GM12878 (cell line): ENCODE measurements at regions not wholly inside any gene's neighbourhood (a gene's known extent, or its start where the extent isn't known, plus 50 kb on each side); places are given as distances from the start of the nearest gene placed in this dataset.
"Not testable (repeated sequence)": the region's sequence is repeated elsewhere in the genome, so short reads cannot be mapped to it uniquely, and the experiment has no call there.

Source experiments
- ATAC-seq: fragments of 200-7000 bp; cut with Tn5 transposase; 3 replicates; pipeline ENCODE4 v1.9.1; 2020; ENCODE audit warnings: mild to moderate bottlenecking, moderate library complexity
- BruUV-seq: library from RNA; stranded (reverse); fragments of 400-500 nt; replicated peaks from 2 replicates; lab custom pipeline; 2021; lab: Mats Ljungman, UMichigan
- CTCF ChIA-PET: fragments of 300-600 bp; sonication (Branson Sonifier 250); formaldehyde crosslinking; extraction: SDS; loops from one replicate; lab custom pipeline; 2021; ENCODE audit warnings: inconsistent platforms; lab: Yijun Ruan, JAX
- POLR2A ChIA-PET: fragments of 350-600 bp; formaldehyde crosslinking; extraction: SDS; loops from one replicate; lab custom pipeline; 2021; ENCODE audit warnings: inconsistent platforms; lab: Charles Lee
- RAD21 ChIA-PET: fragments of 300-600 bp; sonication (Branson Sonifier 250); formaldehyde crosslinking; loops from one replicate; lab custom pipeline; 2023; ENCODE audit warnings: antibody characterized with exemption; ENCODE audit not compliant: unreplicated experiment; lab: Charles Lee
- SMC1A ChIA-PET: fragments of 300-600 bp; sonication (Branson Sonifier 250); formaldehyde crosslinking; loops from one replicate; lab custom pipeline; 2023; ENCODE audit not compliant: unreplicated experiment, uncharacterized antibody; lab: Charles Lee
- DNase-seq: peaks from one replicate; pipeline ENCODE4 v3.0.0-alpha.2; 2011; ENCODE audit warnings: low read depth, low spot score
- FAIRE-seq: peaks from 3 replicates; lab custom pipeline; 2011; peaks lifted over from hg19 to GRCh38; lab: Jason Lieb, UNC
- H2AFZ ChIP-seq: 2 replicates; pipeline ENCODE4 v1.6.0; 2011; ENCODE audit warnings: low read depth, low read length, control low read depth; ENCODE audit not compliant: control insufficient read depth
- H3K27ac ChIP-seq: 2 replicates; pipeline ENCODE4 v1.5.1; 2011; ENCODE audit warnings: control low read depth; ENCODE audit not compliant: control insufficient read depth, insufficient read depth
- H3K27me3 ChIP-seq, 2 experiments: replicated peaks in 1 of 2; 2 replicates each; pipeline versions ENCODE4 v1.6.0 to v1.6.1; 2011; ENCODE audit warnings: low read length in 1 of 2; ENCODE audit not compliant: control insufficient read depth in 2 of 2, insufficient read depth in 2 of 2
- H3K36me3 ChIP-seq, 2 experiments: 2 replicates each; pipeline ENCODE4 v1.5.1; 2011; ENCODE audit warnings: low read length in 1 of 2; ENCODE audit not compliant: control insufficient read depth in 2 of 2, insufficient read depth in 2 of 2
- H3K4me1 ChIP-seq: 2 replicates; pipeline ENCODE4 v1.6.1; 2011; ENCODE audit warnings: mild to moderate bottlenecking, low read length, moderate library complexity, mixed read lengths; ENCODE audit not compliant: control insufficient read depth, insufficient read depth
- H3K4me2 ChIP-seq: 2 replicates; pipeline ENCODE4 v1.6.0; 2011; ENCODE audit warnings: control low read depth; ENCODE audit not compliant: control insufficient read depth, insufficient read depth
- H3K4me3 ChIP-seq: fragments of 200-600 bp; sonication (generic); 2 replicates; pipeline ENCODE4 v1.5.1; 2016
- H3K79me2 ChIP-seq: 2 replicates; pipeline ENCODE4 v1.6.0; 2011; ENCODE audit warnings: low read length; ENCODE audit not compliant: control insufficient read depth, insufficient read depth
- H3K9ac ChIP-seq: 2 replicates; pipeline ENCODE4 v1.8.0; 2011; ENCODE audit warnings: low read length, control low read depth, mixed read lengths; ENCODE audit not compliant: control insufficient read depth, insufficient read depth
- H3K9me3 ChIP-seq: replicated peaks from 3 replicates; pipeline ENCODE4 v1.5.1; 2011; ENCODE audit warnings: mild to moderate bottlenecking, low read length; ENCODE audit not compliant: control insufficient read depth, insufficient read depth
- H4K20me1 ChIP-seq: 2 replicates; pipeline ENCODE4 v1.6.0; 2011; ENCODE audit not compliant: control insufficient read depth, insufficient read depth
- EGR1 ChIP-seq, 2 experiments: IDR thresholded peaks; 1 replicate in 1 of 2; 2 replicates in 1 of 2; pipeline ENCODE4 v1.6.1; 2011 to 2012; ENCODE audit warnings: low read depth in 2 of 2, low read length in 2 of 2, borderline replicate concordance in 1 of 2, mild to moderate bottlenecking in 1 of 2, moderate library complexity in 1 of 2
- FOS ChIP-seq: IDR thresholded peaks from 3 replicates; pipeline ENCODE4 v1.6.1; 2011; ENCODE audit warnings: borderline replicate concordance; ENCODE audit not compliant: insufficient read length; ENCODE audit errors: extremely low read depth
- SRF ChIP-seq, 2 experiments: IDR thresholded peaks; 2 replicates each; pipeline ENCODE4 v1.6.1; 2011; ENCODE audit warnings: low read depth in 2 of 2, low read length in 2 of 2, mild to moderate bottlenecking in 1 of 2, moderate library complexity in 1 of 2
- ZNF24 ChIP-seq: fragments of 450-650 bp; IDR thresholded peaks from 2 replicates; pipeline ENCODE4 v1.6.1; 2017; ENCODE audit warnings: antibody characterized with exemption, mild to moderate bottlenecking
- WGBS: methylation state at CpG from one replicate; pipeline ENCODE4 v1.1.6; 2016; ENCODE audit warnings: low lambda C conversion rate; ENCODE audit not compliant: insufficient replicate concordance, insufficient coverage; ENCODE audit errors: missing lambda C conversion rate; 5-methylcytosine and 5-hydroxymethylcytosine counted together
- in situ Hi-C: fragments of 300-500 bp; cut with MboI; formaldehyde crosslinking; loops from 9 replicates; pipeline ENCODE4 v1.14.3; 2018; ENCODE audit warnings: mixed read lengths
- intact Hi-C: fragments of 100-400 bp; cut with micrococcal nuclease; formaldehyde crosslinking; loops from one replicate; pipeline ENCODE4 v1.14.2; 2022; ENCODE audit not compliant: unreplicated experiment

DNA sequence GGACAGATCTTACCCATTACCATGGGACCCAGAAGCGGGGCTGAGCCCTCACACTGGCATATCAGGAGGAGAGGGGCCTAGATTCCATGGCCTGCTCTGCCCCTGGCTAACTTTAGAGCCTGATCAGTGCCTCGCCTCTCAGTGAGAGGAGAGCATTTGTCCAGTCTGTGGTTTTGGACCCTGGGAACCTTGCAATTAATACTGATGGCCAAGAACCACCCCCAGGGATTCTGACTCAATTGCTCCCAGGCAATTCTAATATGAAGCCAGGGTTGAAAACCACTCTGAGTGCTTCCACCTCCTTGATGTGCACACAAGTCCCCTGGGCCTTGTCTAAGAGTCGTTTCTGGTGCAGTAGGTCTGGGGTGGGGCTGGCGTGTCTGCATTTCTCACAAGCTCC lies 67.7 kb downstream of the CALM1 start (continued):
- TF ChIP-seq EGR1 (IDR thresholded peaks at IDR 0.05; ENCODE audit: borderline replicate concordance in 1 of 2, low read depth in 2 of 2, low read length in 2 of 2): no peak
- TF ChIP-seq ZNF24: no peak

DNA sequence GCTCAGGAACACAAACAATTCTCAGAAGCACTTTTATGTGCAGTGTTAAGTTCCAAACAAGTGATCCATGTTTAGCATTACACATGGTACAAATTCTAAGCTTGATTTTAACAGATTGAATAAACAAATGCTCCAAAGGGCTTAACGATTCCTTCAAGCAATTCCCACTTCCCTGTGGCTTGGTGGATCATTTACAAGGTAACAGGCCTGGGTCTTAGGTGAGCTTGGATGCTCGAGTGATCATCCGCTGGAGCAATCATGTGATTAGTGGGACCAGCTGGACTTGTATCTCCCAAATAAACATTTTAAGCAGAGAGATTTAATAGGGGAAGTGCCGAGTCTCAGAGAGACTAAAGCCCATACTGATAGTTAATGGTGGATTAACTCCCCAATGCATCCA lies 70.7 kb downstream of the CALM1 start:
- POLR2A ChIA-PET: no interaction called here
- FAIRE-seq: no peak
- in situ Hi-C loops: no loop called here

DNA sequence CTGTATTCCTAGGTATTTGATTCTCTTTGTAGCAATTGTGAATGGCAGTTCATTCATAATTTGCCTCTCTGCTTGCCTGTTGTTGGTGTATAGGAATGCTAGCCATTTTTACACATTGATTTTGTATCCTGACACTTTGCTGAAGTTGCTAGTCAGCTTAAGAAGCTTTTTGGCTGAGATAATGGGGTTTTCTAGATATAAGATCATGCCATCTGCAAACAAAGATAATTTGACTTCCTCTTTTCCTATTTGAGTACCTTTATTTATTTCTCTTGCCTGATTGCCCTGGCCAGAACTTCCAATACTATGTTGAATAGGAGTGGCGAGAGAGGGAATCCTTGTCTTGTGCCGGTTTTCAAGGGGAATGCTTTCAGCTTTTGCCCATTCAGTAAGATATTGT lies 72.6 kb downstream of the CALM1 start:
- not testable (repeated sequence) for H3K4me1 ChIP-seq

More for the DNA sequence above, 70.7 kb downstream of the CALM1 start:
- intact Hi-C loops: no loop called here
- Histone ChIP-seq H3K27ac (no peak overlapping the region), H3K9me3 (no peaks in the 10 kb centered on the region), H3K4me2 (no peak overlapping the region), H3K36me3 (no peaks in the 10 kb centered on the region), H3K79me2 (no peaks in the 10 kb centered on the region), H3K4me3 (no peak overlapping the region), H3K9ac (no peak overlapping the region), H2AFZ (no peak overlapping the region), H4K20me1 (no peaks in the 10 kb centered on the region), H3K4me1 (no peaks in the 10 kb centered on the region), H3K27me3 (no peaks in the 10 kb centered on the region; a peak in 1 of 4 replicates)
- TF ChIP-seq FOS: no peak
- TF ChIP-seq SRF (IDR thresholded peaks at IDR 0.05; ENCODE audit: low read depth in 2 of 2, low read length in 2 of 2): no peak
- SMC1A ChIA-PET: no interaction called here
- no peak for DNase-seq
- RAD21 ChIA-PET: no interaction called here
- CTCF ChIA-PET: no interaction called here
- no peak for ATAC-seq
- WGBS: 36% methylated on average over 4 of the region's 4 CpGs
- BruUV-seq: no TSS peak

More for the DNA sequence above, 72.6 kb downstream of the CALM1 start:
- DNase-seq, in situ Hi-C loops, CTCF ChIA-PET, intact Hi-C loops, RAD21 ChIA-PET, H3K9ac ChIP-seq, H4K20me1 ChIP-seq, H2AFZ ChIP-seq, H3K36me3 ChIP-seq, H3K27me3 ChIP-seq, H3K27ac ChIP-seq, H3K9me3 ChIP-seq, ATAC-seq, H3K79me2 ChIP-seq, H3K4me2 ChIP-seq, BruUV-seq, POLR2A ChIA-PET, FAIRE-seq, H3K4me3 ChIP-seq, SMC1A ChIA-PET: not testable (repeated sequence)
- WGBS: 64% methylated on average over 2 of the region's 2 CpGs
